Stimulated activated CD8-positive, alpha-beta memory T cell treated with anti-CD3 and anti-CD28 coated beads, Interleukin-15, amount 100 ng/mL, for 1 hour (primary cell): ENCODE measurements at regions not wholly inside any gene's neighbourhood (a gene's known extent, or its start where the extent isn't known, plus 50 kb on each side); places are given as distances from the start of the nearest gene placed in this dataset.

Experiments
- DNase-seq: peaks from one replicate; pipeline ENCODE4 v3.0.0-alpha.2; 2020; ENCODE audit warnings: low read depth

- DNase-seq: no peak
Measured at GRCh38 chr12:116483959-116484750, 75.0 kb upstream of the MAP1LC3B2 start.

GRCh38 chr12:116484807-116485206 lies 74.4 kb upstream of the MAP1LC3B2 start:
- DNase-seq: no peak

GRCh38 chr12:116489116-116489515 lies 70.1 kb upstream of the MAP1LC3B2 start:
- no peak for DNase-seq

GRCh38 chr12:116490471-116490870 lies 68.7 kb upstream of the MAP1LC3B2 start:
- DNase-seq: no peak

GRCh38 chr12:116492703-116493324 lies 66.4 kb upstream of the MAP1LC3B2 start:
- no peak for DNase-seq

- no peak for DNase-seq
Measured at GRCh38 chr12:116495260-116495659, 63.9 kb upstream of the MAP1LC3B2 start.

GRCh38 chr12:116497051-116497591 lies 62.1 kb upstream of the MAP1LC3B2 start:
- no peak for DNase-seq

GRCh38 chr12:116498471-116498870 lies 60.7 kb upstream of the MAP1LC3B2 start:
- no peak for DNase-seq

GRCh38 chr12:116502141-116502725 lies 56.9 kb upstream of the MAP1LC3B2 start:
- no peak for DNase-seq

- no peak for DNase-seq
Measured at GRCh38 chr12:116502989-116503496, 56.1 kb upstream of the MAP1LC3B2 start.

GRCh38 chr12:116504438-116504837 lies 54.7 kb upstream of the MAP1LC3B2 start:
- no peak for DNase-seq

- no peak for DNase-seq
Measured at GRCh38 chr12:116506697-116507064, 52.5 kb upstream of the MAP1LC3B2 start.

GRCh38 chr12:116508145-116509121 lies 50.7 kb upstream of the MAP1LC3B2 start:
- DNase-seq: peak; percentile 4
